Immature natural killer cell (primary cell): ENCODE measurements at regions not wholly inside any gene's neighbourhood (a gene's known extent, or its start where the extent isn't known, plus 50 kb on each side); places are given as distances from the start of the nearest gene placed in this dataset.

ENCODE experiments used
- DNase-seq, 3 donors: peaks; one replicate each; pipeline ENCODE4 v3.0.0; 2022; ENCODE audit warnings: mixed read lengths in 1 of 3
- H3K27ac Mint-ChIP-seq, 6 donors: one replicate each; pipeline ENCODE4 v1.8.0; 2020; ENCODE audit warnings: mixed read lengths in 6 of 6, mild to moderate bottlenecking in 5 of 6, inconsistent platforms in 4 of 6, moderate library complexity in 3 of 6
- H3K27me3 Mint-ChIP-seq, 3 donors: one replicate each; pipeline ENCODE4 v1.8.0; 2020 to 2021; ENCODE audit warnings: low read depth in 3 of 3, mild to moderate bottlenecking in 3 of 3, mixed read lengths in 3 of 3, moderate library complexity in 3 of 3, inconsistent platforms in 1 of 3
- H3K36me3 Mint-ChIP-seq, 3 donors: one replicate each; pipeline ENCODE4 v1.8.0; 2020; ENCODE audit warnings: mixed read lengths in 3 of 3, inconsistent platforms in 2 of 3, mild to moderate bottlenecking in 2 of 3
- H3K4me1 Mint-ChIP-seq, 2 donors: one replicate each; pipeline ENCODE4 v1.8.0; 2020; ENCODE audit warnings: inconsistent platforms in 2 of 2, mild to moderate bottlenecking in 2 of 2, mixed read lengths in 2 of 2, moderate library complexity in 1 of 2
- H3K4me3 Mint-ChIP-seq, 5 donors: one replicate each; pipeline ENCODE4 v1.8.0; 2020; ENCODE audit warnings: mild to moderate bottlenecking in 5 of 5, mixed read lengths in 5 of 5, inconsistent platforms in 3 of 5, moderate library complexity in 3 of 5
- H3K9me3 Mint-ChIP-seq, 6 donors: one replicate each; pipeline ENCODE4 v1.8.0; 2020; ENCODE audit warnings: mild to moderate bottlenecking in 6 of 6, mixed read lengths in 6 of 6, inconsistent platforms in 4 of 6, moderate library complexity in 3 of 6

DNA sequence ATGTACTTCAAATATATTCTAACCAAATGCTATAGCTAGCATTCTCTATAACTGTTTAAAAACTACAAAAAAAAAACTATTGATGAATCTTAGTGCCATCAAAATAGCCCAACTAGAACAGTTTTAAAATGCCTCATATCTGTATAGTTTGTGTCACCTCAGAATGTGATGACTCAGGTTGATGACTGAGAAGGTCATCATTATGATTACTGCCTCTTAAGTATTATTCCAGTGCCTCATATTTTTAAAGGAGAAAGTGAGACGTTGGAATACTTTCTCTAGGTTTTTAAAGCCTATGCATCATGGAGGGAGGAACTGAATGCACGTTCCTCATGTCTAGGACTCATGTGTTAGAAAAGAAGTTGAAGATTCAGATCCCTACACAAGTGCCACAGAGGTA lies 88.2 kb downstream of the TMA16 start:
- Mint-ChIP-seq H3K9me3 (peaks cover 0 to 9% (median 0%) of the 10 kb centered on the region in 6 donors), H3K27me3 (peaks cover 0 to 3% (median 0%) of the 10 kb centered on the region in 3 donors), H3K36me3 (peaks cover 0 to 4% (median 0%) of the 10 kb centered on the region in 3 donors), H3K4me3 (no peak overlapping the region), H3K27ac (no peak overlapping the region), H3K4me1 (no peaks in the 10 kb centered on the region)
- DNase-seq = no peak

- Mint-ChIP-seq H3K27me3 (peaks cover 0 to 3% (median 0%) of the 10 kb centered on the region in 3 donors), H3K27ac (no peak overlapping the region), H3K9me3 (peaks cover 0 to 5% (median 0%) of the 10 kb centered on the region in 6 donors), H3K4me1 (peaks cover 0 to 6% of the 10 kb centered on the region in 2 donors), H3K4me3 (no peak overlapping the region), H3K36me3 (no peaks in the 10 kb centered on the region)
- DNase-seq = no peak
Observed at GRCh38 chr4:163587867-163588266, 93.4 kb downstream of the TMA16 start.

DNA sequence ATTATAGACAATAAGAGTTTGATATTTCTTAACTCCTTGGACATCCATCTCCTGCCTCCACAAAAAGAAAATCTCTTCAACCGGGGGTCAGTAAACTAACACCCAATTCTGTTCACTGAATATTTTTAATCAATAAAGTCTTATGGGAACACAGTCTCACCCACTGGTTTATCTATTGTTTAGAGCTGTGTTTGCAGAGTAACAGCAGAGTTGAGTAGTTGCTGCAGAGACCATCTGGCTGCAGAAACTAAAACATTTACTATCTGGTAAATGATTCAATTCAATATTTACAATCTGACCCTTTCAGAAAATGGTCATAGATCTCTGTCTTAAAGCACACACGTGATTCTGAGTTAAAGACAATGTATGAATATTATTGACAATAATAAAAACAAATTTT lies 94.0 kb downstream of the TMA16 start:
- no peak for DNase-seq
- no peaks in the 10 kb centered on the region for H3K36me3 Mint-ChIP-seq
- H3K9me3 Mint-ChIP-seq = peaks cover 0 to 5% (median 0%) of the 10 kb centered on the region in 6 donors
- peaks cover 0 to 6% of the 10 kb centered on the region in 2 donors for H3K4me1 Mint-ChIP-seq
- peaks cover 0 to 3% (median 0%) of the 10 kb centered on the region in 3 donors for H3K27me3 Mint-ChIP-seq
- H3K4me3 Mint-ChIP-seq = no peak overlapping the region
- H3K27ac Mint-ChIP-seq = no peak overlapping the region

DNA sequence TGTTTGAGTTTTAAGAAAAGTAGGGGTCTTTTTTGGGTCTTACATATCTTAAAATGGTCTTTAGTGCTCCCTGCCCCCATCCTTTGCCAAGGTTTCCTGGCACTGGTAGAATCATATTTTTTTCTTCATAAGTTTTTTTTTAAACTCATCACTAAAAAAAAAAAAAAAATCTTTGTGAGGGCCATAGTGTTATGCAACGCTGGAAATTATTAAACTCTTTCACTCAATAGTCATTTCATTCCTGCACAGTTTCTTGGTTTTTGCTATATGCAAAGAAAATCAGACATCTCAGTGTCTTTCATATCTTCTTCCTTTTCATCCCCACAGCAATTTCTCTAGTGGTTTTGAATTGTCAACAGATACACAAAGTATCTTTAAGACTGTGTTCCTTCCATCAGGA lies 95.6 kb downstream of the TMA16 start:
- H3K4me1 Mint-ChIP-seq = peaks cover 0 to 6% of the 10 kb centered on the region in 2 donors
- no peak overlapping the region for H3K4me3 Mint-ChIP-seq
- H3K27me3 Mint-ChIP-seq = peaks cover 0 to 4% (median 3%) of the 10 kb centered on the region in 3 donors
- H3K9me3 Mint-ChIP-seq = peaks cover 0 to 2% (median 0%) of the 10 kb centered on the region in 6 donors
- H3K27ac Mint-ChIP-seq = no peak overlapping the region
- DNase-seq = no peak
- H3K36me3 Mint-ChIP-seq = no peaks in the 10 kb centered on the region

DNA sequence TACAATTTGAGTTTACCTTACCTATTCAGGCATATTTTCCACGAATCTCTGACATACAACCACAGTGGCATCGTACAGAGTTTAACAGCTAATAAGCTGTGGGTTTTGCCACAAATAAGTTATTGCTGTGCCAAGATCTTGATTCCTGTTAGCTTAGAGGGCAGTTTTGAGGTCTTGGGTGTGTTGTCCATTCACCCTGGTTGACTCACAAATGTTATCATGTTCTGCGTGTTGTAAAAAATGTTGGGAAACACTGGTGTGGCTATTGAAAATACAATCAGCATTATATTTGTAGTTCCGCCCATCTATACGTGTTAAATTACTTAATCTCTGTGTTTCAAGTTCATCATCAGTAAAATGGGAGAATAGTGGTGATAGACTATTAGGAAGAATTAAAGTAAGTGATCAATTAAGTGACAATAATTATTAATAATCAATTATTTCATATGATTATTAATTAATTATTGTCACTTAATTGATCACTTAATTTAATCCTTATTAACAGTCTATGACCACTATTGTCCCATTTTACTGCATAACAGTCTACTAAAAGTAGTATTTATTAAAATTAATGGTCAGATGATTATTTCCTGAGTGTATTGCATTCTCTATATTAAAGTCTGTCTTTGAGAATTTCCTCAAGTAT lies 96.3 kb downstream of the TMA16 start:
- no peak overlapping the region for H3K27ac Mint-ChIP-seq
- H3K4me3 Mint-ChIP-seq = no peak overlapping the region
- no peaks in the 10 kb centered on the region for H3K36me3 Mint-ChIP-seq

DNA sequence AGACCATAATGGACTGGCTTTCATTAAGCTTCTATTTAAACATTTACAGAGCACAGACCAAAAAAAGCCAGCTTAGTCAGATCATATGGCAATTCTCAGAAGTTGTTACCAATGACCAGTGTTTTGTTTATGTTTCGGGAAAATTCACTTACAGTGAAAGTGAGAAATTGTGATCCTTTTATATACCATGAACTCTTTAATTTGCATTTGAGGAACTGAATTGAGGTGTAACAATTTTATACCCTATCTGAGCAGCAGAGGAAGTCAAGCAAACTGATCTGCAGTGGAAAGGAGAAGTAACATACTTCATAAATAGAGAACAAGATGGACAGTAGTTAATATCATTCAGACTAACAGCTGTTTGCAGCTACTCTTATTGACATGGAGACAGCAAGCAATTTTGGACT lies 97.1 kb downstream of the TMA16 start:
- no peak overlapping the region for H3K4me3 Mint-ChIP-seq
- H3K36me3 Mint-ChIP-seq = no peaks in the 10 kb centered on the region
- H3K9me3 Mint-ChIP-seq = peaks cover 0 to 2% (median 0%) of the 10 kb centered on the region in 6 donors
- DNase-seq = no peak
- H3K27me3 Mint-ChIP-seq = peaks cover 0 to 4% (median 0%) of the 10 kb centered on the region in 3 donors
- no peak overlapping the region for H3K27ac Mint-ChIP-seq
- peaks cover 0 to 6% of the 10 kb centered on the region in 2 donors for H3K4me1 Mint-ChIP-seq

More for the DNA sequence above, 96.3 kb downstream of the TMA16 start:
- no peak for DNase-seq
- H3K27me3 Mint-ChIP-seq = peaks cover 0 to 4% (median 2%) of the 10 kb centered on the region in 3 donors
- H3K9me3 Mint-ChIP-seq = peaks cover 0 to 2% (median 0%) of the 10 kb centered on the region in 6 donors
- H3K4me1 Mint-ChIP-seq = peaks cover 0 to 6% of the 10 kb centered on the region in 2 donors

DNA sequence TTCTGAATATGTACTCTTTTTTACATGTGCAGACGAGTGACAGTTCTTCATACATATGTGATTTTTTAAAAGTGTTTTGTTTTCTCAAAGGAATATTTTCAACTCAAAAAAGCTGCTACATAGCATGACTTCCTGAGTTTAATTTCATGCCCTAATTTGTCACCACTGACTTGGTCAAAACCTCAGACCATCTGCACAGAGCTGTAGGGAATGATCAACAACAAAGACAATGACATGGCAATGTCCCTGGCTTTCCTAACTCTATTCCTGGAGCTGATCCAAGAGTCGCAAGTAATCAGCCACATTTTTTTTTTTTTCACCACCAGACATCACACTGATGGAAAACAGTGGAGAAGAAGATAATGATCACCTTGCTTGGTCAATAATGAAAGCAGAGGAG lies 97.7 kb downstream of the TMA16 start:
- Mint-ChIP-seq H3K9me3 (peaks cover 0 to 2% (median 0%) of the 10 kb centered on the region in 6 donors), H3K4me3 (no peak overlapping the region), H3K4me1 (peaks cover 0 to 6% of the 10 kb centered on the region in 2 donors), H3K27me3 (peaks cover 0 to 4% (median 0%) of the 10 kb centered on the region in 3 donors), H3K27ac (no peak overlapping the region), H3K36me3 (no peaks in the 10 kb centered on the region)
- no peak for DNase-seq

DNA sequence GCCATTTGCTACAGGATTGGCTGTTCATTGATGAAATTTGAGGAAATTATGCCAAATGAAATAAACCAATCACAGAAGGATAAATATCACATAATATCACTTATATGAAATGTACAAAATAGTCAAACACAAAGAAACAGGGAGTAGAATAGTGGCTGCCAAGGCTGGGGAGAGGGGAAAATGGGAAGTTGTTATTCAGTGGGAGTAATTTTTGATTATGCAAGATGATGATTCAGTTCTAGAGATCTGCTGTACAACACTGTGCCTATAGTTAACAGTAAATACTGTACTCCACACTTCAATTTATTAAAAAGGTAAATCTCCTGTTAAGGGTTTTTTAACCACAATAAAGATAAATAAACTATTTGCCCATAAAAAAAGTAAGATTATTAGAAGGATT lies 101.1 kb downstream of the TMA16 start:
- Mint-ChIP-seq H3K4me1 (peaks cover 0 to 6% of the 10 kb centered on the region in 2 donors), H3K27ac (no peak overlapping the region), H3K4me3 (no peak overlapping the region), H3K9me3 (peaks cover 0 to 2% (median 0%) of the 10 kb centered on the region in 6 donors), H3K36me3 (no peaks in the 10 kb centered on the region), H3K27me3 (peaks cover 0 to 4% (median 0%) of the 10 kb centered on the region in 3 donors)
- DNase-seq = no peak

DNA sequence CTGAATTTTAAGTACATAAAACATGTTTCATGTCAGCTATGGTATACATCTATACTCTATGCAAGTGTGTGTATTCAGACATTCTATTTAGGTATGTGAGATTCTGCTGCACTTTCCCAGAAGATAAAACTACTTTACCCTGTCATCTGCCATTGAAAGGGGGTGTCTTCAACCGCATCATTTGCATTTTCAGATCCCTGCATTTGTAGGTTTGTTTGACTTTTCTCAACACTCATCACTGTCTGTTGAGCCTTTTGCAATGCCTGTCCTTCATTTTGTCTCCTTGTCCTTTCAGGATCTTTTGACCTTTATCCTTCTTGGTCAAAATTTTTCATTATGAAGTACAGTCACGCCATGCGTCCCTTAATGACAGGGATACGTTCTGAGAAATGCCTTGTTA lies 103.5 kb downstream of the TMA16 start:
- no peak overlapping the region for H3K4me3 Mint-ChIP-seq
- peaks cover 0 to 2% (median 0%) of the 10 kb centered on the region in 6 donors for H3K9me3 Mint-ChIP-seq
- no peak for DNase-seq
- H3K27me3 Mint-ChIP-seq = peaks cover 0 to 4% (median 0%) of the 10 kb centered on the region in 3 donors
- no peaks in the 10 kb centered on the region for H3K4me1 Mint-ChIP-seq
- H3K36me3 Mint-ChIP-seq = no peaks in the 10 kb centered on the region
- H3K27ac Mint-ChIP-seq = no peak overlapping the region

DNA sequence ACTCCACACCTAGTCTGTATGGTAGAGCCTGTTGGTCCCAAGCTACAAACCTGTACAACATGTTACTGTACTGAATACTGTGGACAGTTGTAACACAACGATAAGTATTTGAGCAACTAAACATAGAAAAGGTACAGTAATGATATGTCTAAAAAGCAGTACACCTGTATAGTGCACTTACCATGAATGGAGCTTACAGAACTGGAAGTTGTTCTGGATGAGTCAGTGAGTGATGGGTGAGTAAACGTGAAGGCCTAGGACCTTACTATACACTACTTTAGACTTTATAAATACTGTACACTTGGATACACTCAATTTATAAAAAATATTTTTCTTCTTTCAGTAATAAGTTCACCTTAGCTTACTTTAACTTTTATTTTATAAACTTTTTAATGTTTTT lies 104.0 kb downstream of the TMA16 start:
- peaks cover 0 to 2% (median 0%) of the 10 kb centered on the region in 6 donors for H3K9me3 Mint-ChIP-seq
- no peaks in the 10 kb centered on the region for H3K36me3 Mint-ChIP-seq
- no peak overlapping the region for H3K27ac Mint-ChIP-seq
- no peak for DNase-seq
- H3K27me3 Mint-ChIP-seq = peaks cover 0 to 4% (median 0%) of the 10 kb centered on the region in 3 donors
- H3K4me1 Mint-ChIP-seq = no peaks in the 10 kb centered on the region
- no peak overlapping the region for H3K4me3 Mint-ChIP-seq

DNA sequence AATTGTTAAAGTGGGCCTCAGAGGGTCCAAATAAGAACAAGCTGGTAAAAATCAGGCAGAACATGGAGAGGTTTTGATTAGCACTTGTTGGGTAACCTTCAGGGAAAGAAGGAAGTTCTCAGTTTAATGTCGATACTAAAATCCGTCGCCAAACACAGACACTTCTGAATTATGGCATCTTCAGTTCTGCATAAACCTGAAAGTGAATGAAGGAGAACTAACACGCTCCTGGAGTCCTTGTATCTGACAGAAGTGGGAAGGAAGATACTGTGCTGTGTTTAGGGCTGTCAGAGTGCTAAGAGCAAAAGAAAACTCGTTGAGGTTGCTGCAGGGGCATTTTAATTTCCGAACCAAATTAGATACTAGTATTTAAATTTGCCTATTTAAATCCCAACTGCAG lies 106.2 kb downstream of the TMA16 start:
- Mint-ChIP-seq H3K4me3 (no peak overlapping the region), H3K4me1 (no peaks in the 10 kb centered on the region), H3K27ac (peak overlapping the region in 1 of 6 donors; percentile 50), H3K9me3 (peaks cover 0 to 2% (median 0%) of the 10 kb centered on the region in 6 donors), H3K36me3 (no peaks in the 10 kb centered on the region), H3K27me3 (peaks cover 0 to 5% (median 0%) of the 10 kb centered on the region in 3 donors)
- DNase-seq = no peak

DNA sequence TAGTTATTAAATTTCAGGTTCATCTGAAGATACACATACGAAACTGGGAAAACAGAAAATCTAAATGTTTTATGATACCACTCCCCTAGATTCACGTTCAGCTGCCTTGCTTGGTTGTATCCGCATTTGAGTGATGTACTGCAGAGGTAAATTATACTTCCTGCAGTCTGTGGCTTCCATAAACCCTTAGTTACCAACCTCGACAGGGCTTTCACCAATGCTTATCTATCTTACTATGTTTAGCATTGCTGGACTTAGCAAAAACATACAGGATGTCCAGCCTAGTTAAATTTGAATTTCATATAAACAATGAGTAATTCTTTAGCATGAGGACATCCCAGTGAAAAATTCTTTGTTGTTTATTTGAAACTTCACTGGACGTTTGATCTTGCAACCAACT lies 108.8 kb downstream of the TMA16 start:
- Mint-ChIP-seq H3K4me1 (no peaks in the 10 kb centered on the region), H3K9me3 (peaks cover 0 to 2% (median 0%) of the 10 kb centered on the region in 6 donors), H3K36me3 (no peaks in the 10 kb centered on the region), H3K4me3 (no peak overlapping the region), H3K27ac (no peak overlapping the region), H3K27me3 (peaks cover 0 to 5% (median 0%) of the 10 kb centered on the region in 3 donors)
- no peak for DNase-seq

- H3K9me3 Mint-ChIP-seq = peaks cover 0 to 2% (median 0%) of the 10 kb centered on the region in 6 donors
- H3K4me3 Mint-ChIP-seq = no peak overlapping the region
- H3K36me3 Mint-ChIP-seq = no peaks in the 10 kb centered on the region
- DNase-seq = no peak
- no peaks in the 10 kb centered on the region for H3K4me1 Mint-ChIP-seq
- H3K27ac Mint-ChIP-seq = no peak overlapping the region
- peaks cover 0 to 5% (median 0%) of the 10 kb centered on the region in 3 donors for H3K27me3 Mint-ChIP-seq
Observed at GRCh38 chr4:163606896-163607691, 112.6 kb downstream of the TMA16 start.

DNA sequence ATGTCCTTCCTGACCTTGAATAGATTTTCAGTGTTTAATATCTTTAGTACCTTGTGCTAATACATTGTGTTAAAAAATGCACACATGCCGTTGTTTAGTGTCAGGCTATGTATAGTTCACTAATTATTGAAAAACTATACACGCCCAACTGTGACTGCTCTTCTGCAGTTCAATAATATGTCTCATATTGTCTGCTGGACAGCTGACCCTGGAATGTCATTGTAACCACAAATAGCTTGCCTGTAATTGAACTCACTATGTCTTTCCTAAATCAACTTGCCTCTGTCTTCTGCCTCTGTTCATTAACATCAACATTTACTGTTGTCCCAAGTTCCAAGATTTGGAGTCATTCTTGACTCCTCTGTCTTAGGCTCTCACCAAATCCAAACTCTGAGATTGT lies 114.5 kb downstream of the TMA16 start:
- no peaks in the 10 kb centered on the region for H3K36me3 Mint-ChIP-seq
- no peaks in the 10 kb centered on the region for H3K9me3 Mint-ChIP-seq
- DNase-seq = no peak
- no peak overlapping the region for H3K4me3 Mint-ChIP-seq
- no peaks in the 10 kb centered on the region for H3K4me1 Mint-ChIP-seq
- peaks cover 0 to 5% (median 3%) of the 10 kb centered on the region in 3 donors for H3K27me3 Mint-ChIP-seq
- H3K27ac Mint-ChIP-seq = no peak overlapping the region
